Ramos (cell line): ENCODE measurements at regions not wholly inside any gene's neighbourhood (a gene's known extent, or its start where the extent isn't known, plus 50 kb on each side); places are given as distances from the start of the nearest gene placed in this dataset.

Source experiments
- in situ Hi-C: fragments of 300-500 bp; cut with MboI; formaldehyde crosslinking; loops from one replicate; pipeline ENCODE4 v1.14.3; 2022; ENCODE audit warnings: low sequenced_read_pairs; ENCODE audit not compliant: unreplicated experiment

GRCh38 chr11:95717314-95717713, 72.3 kb downstream of the FAM76B start:
- in situ Hi-C loops: no loop called here

- in situ Hi-C loops: no loop called here
These were observed 73.3 kb downstream of the FAM76B start for GRCh38 chr11:95716266-95716665.

GRCh38 chr11:95715777-95716241, 73.8 kb downstream of the FAM76B start:
- in situ Hi-C loops: no loop called here

GRCh38 chr11:95714843-95715776, 74.5 kb downstream of the FAM76B start:
- in situ Hi-C loops: no loop called here

- in situ Hi-C loops: no loop called here
These were observed 76.2 kb downstream of the FAM76B start for GRCh38 chr11:95713428-95713827.

- in situ Hi-C loops: no loop called here
These were observed 77.7 kb downstream of the FAM76B start for GRCh38 chr11:95711945-95712221.

GRCh38 chr11:95711162-95711944, 78.2 kb downstream of the FAM76B start:
- in situ Hi-C loops: no loop called here

- in situ Hi-C loops: loop anchor here (5.0 kb wide), 1 partner anchor 556 kb away; no protein-coding TSS in a partner anchor
These were observed 80.9 kb downstream of the FAM76B start for GRCh38 chr11:95708681-95709080.

- in situ Hi-C loops: loop anchor here (5.0 kb wide), 1 partner anchor 555 kb away; no protein-coding TSS in a partner anchor
These were observed 82.6 kb downstream of the FAM76B start for GRCh38 chr11:95706974-95707387.

- in situ Hi-C loops: loop anchor here (5.0 kb wide), 1 partner anchor 553 kb away; no protein-coding TSS in a partner anchor
These were observed 84.0 kb downstream of the FAM76B start for GRCh38 chr11:95705485-95706124.

- in situ Hi-C loops: loop anchor here (5.0 kb wide), 1 partner anchor 553 kb away; no protein-coding TSS in a partner anchor
These were observed 84.7 kb downstream of the FAM76B start for GRCh38 chr11:95704865-95705264.

- in situ Hi-C loops: no loop called here
These were observed 86.5 kb downstream of the FAM76B start for GRCh38 chr11:95703049-95703448.

GRCh38 chr11:95702526-95702925, 87.1 kb downstream of the FAM76B start:
- in situ Hi-C loops: no loop called here

- in situ Hi-C loops: no loop called here
These were observed 89.1 kb downstream of the FAM76B start for GRCh38 chr11:95700471-95700817.

- in situ Hi-C loops: no loop called here
These were observed 89.7 kb downstream of the FAM76B start for GRCh38 chr11:95699631-95700470.

- in situ Hi-C loops: no loop called here
These were observed 90.7 kb downstream of the FAM76B start for GRCh38 chr11:95698676-95699557.

GRCh38 chr11:95697614-95698408, 91.8 kb downstream of the FAM76B start:
- in situ Hi-C loops: no loop called here

- in situ Hi-C loops: no loop called here
These were observed 94.4 kb downstream of the FAM76B start for GRCh38 chr11:95695181-95695580.
